ENCODE measurements at regions not wholly inside any gene's neighbourhood (a gene's known extent, or its start where the extent isn't known, plus 50 kb on each side); places are given as distances from the start of the nearest gene placed in this dataset.

GRCh38 chr5:133794771-133795415 is 173.5 kb downstream of the C5orf15 start:
- no peak for DNase-seq

- no peak for DNase-seq
Measured at GRCh38 chr5:133793756-133794465, 174.5 kb downstream of the C5orf15 start.

GRCh38 chr5:133792655-133793054 is 175.8 kb downstream of the C5orf15 start:
- no peak for DNase-seq

- no peak for DNase-seq
Measured at GRCh38 chr5:133792024-133792423, 176.4 kb downstream of the C5orf15 start.

- DNase-seq, result no peak
Measured at GRCh38 chr5:133790898-133791297, 177.5 kb downstream of the C5orf15 start.

GRCh38 chr5:133789428-133789827 is 177.1 kb upstream of the FSTL4 start:
- DNase-seq, result no peak

GRCh38 chr5:133788121-133788520 is 175.8 kb upstream of the FSTL4 start:
- DNase-seq, result no peak

GRCh38 chr5:133786420-133786819 is 174.1 kb upstream of the FSTL4 start:
- DNase-seq, result no peak

GRCh38 chr5:133785182-133785581 is 172.8 kb upstream of the FSTL4 start:
- DNase-seq, result no peak

- DNase-seq, result no peak
Measured at GRCh38 chr5:133783481-133783880, 171.1 kb upstream of the FSTL4 start.

GRCh38 chr5:133782736-133783135 is 170.4 kb upstream of the FSTL4 start:
- no peak for DNase-seq

- no peak for DNase-seq
Measured at GRCh38 chr5:133781436-133782225, 169.3 kb upstream of the FSTL4 start.

- no peak for DNase-seq
Measured at GRCh38 chr5:133780619-133781280, 168.4 kb upstream of the FSTL4 start.

GRCh38 chr5:133779828-133780475 is 167.6 kb upstream of the FSTL4 start:
- no peak for DNase-seq

GRCh38 chr5:133778636-133779035 is 166.3 kb upstream of the FSTL4 start:
- no peak for DNase-seq

- DNase-seq, result no peak
Measured at GRCh38 chr5:133777951-133778350, 165.6 kb upstream of the FSTL4 start.

- no peak for DNase-seq
Measured at GRCh38 chr5:133775584-133776304, 163.4 kb upstream of the FSTL4 start.

GRCh38 chr5:133773247-133774202 is 161.2 kb upstream of the FSTL4 start:
- DNase-seq, result no peak

GRCh38 chr5:133769842-133770241 is 157.5 kb upstream of the FSTL4 start:
- no peak for DNase-seq

GRCh38 chr5:133763744-133764143 is 151.4 kb upstream of the FSTL4 start:
- DNase-seq, result no peak

GRCh38 chr5:133761632-133762031 is 149.3 kb upstream of the FSTL4 start:
- DNase-seq, result no peak
